ENCODE measurements at regions not wholly inside any gene's neighbourhood (a gene's known extent, or its start where the extent isn't known, plus 50 kb on each side); places are given as distances from the start of the nearest gene placed in this dataset.

DNA sequence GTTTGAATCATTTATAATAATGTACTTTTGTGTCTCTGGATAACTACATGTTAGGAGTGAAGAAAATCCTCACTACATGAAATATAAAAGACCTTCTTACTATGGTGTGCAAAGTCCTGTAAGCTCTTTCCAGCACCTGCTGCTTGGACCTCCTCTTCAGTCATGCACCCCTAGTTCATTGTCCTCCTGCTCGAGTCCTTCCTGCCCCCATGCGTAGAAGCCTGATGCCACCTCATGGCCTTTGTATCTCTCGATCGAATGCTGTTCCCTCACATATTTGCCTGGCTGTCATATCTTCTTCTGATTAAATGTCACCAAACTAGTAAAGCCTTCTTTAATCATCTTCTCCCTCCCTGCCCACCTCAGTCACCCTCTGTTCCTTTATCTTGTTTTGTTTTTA lies 49.9 kb upstream of the SUCLG2 start:
- H3K36me3 Mint-ChIP-seq (ENCODE audit: insufficient read depth), result no peaks in the 10 kb centered on the region

More for the DNA sequence above, 49.9 kb upstream of the SUCLG2 start:
- DNase-seq (ENCODE audit: low spot score in 2 of 2) (no peak), ATAC-seq (replicated peaks; ENCODE audit: extremely low read depth, poor library complexity, severe bottlenecking) (no peak)
- Mint-ChIP-seq H3K27me3 (no peaks in the 10 kb centered on the region), H3K9me3 (no peaks in the 10 kb centered on the region), H3K27ac (ENCODE audit: low read depth) (no peak overlapping the region), H3K4me1 (peaks cover 7% of the 10 kb centered on the region), H3K4me3 (no peak overlapping the region)

Measured in central memory CD8-positive, alpha-beta T cell (primary cell).